ENCODE measurements at regions not wholly inside any gene's neighbourhood (a gene's known extent, or its start where the extent isn't known, plus 50 kb on each side); places are given as distances from the start of the nearest gene placed in this dataset.

GRCh38 chr2:2933426-2933825, 444.2 kb downstream of the EIPR1 start:
- H3K4me1 Mint-ChIP-seq: no peaks in the 10 kb centered on the region
- no peak overlapping the region for H3K4me3 Mint-ChIP-seq
- TF ChIP-seq CTCF (IDR thresholded peaks at IDR 0.05) (no peak), EZH2 (IDR thresholded peaks at IDR 0.05; ENCODE audit: borderline replicate concordance, insufficient read depth, low read depth, low read length, poor library complexity, severe bottlenecking) (no peak)
- H2AFZ ChIP-seq (ENCODE audit: insufficient read depth, low read depth, low read length, poor library complexity, severe bottlenecking): no peak overlapping the region
- DNase-seq (no peak), ATAC-seq (ENCODE audit: low read depth) (no peak)
- no peak overlapping the region for H3K9ac ChIP-seq (ENCODE audit: low read length)
- H3K36me3 ChIP-seq (replicated peaks in 1 of 2; ENCODE audit: control extremely low read depth in 1 of 2, control insufficient read depth in 1 of 2, extremely low read depth in 1 of 2, insufficient read depth in 2 of 2, low read length in 1 of 2): no peaks in the 10 kb centered on the region
- H3K27me3 ChIP-seq (replicated peaks in 1 of 4; ENCODE audit: control extremely low read depth in 1 of 4, control insufficient read depth in 3 of 4, insufficient read depth in 4 of 4, low read length in 3 of 4): no peaks in the 10 kb centered on the region
- peaks cover 0 to 38% (median 3%) of the 10 kb centered on the region in 3 donors for H3K9me3 ChIP-seq (ENCODE audit: control extremely low read depth in 1 of 3, control insufficient read depth in 2 of 3, insufficient read depth in 1 of 3, low read length in 2 of 3)
- peaks cover 8% of the 10 kb centered on the region for H3K9me3 Mint-ChIP-seq (ENCODE audit: insufficient read depth)
- ChIA-PET CTCF (no interaction called here), POLR2A (no interaction called here)
- intact Hi-C loops (cut with micrococcal nuclease): no loop called here
- H3K4me3 ChIP-seq (ENCODE audit: control extremely low read depth in 1 of 5, extremely low read depth in 1 of 5, insufficient read depth in 1 of 5, low read depth in 2 of 5, low read length in 4 of 5): no peak overlapping the region
- no peak overlapping the region for H3K4me2 ChIP-seq (replicated peaks; ENCODE audit: low read depth, low read length, poor library complexity, severe bottlenecking)
- H3K27ac Mint-ChIP-seq: no peak overlapping the region
- no peaks in the 10 kb centered on the region for H4K20me1 ChIP-seq (ENCODE audit: control insufficient read depth, insufficient read depth, low read length, poor library complexity, severe bottlenecking)
- no peaks in the 10 kb centered on the region for H3K4me1 ChIP-seq (ENCODE audit: control insufficient read depth in 2 of 2, insufficient read depth in 2 of 2, low read length in 2 of 2)
- peaks cover 7% of the 10 kb centered on the region for H3K27me3 Mint-ChIP-seq
- no peaks in the 10 kb centered on the region for H3K79me2 ChIP-seq (ENCODE audit: control insufficient read depth, insufficient read depth, low read length)
- H3K27ac ChIP-seq (ENCODE audit: low read length in 2 of 2): no peak overlapping the region
- 74% methylated on average over 15 of the region's 15 CpGs for WGBS (ENCODE audit: insufficient coverage)

- H3K27ac Mint-ChIP-seq: no peak overlapping the region
- peaks cover 8% of the 10 kb centered on the region for H3K9me3 Mint-ChIP-seq (ENCODE audit: insufficient read depth)
- intact Hi-C loops (cut with micrococcal nuclease): no loop called here
- H3K4me3 Mint-ChIP-seq: no peak overlapping the region
- TF ChIP-seq EZH2 (IDR thresholded peaks at IDR 0.05; ENCODE audit: borderline replicate concordance, insufficient read depth, low read depth, low read length, poor library complexity, severe bottlenecking) (no peak), CTCF (IDR thresholded peaks at IDR 0.05) (no peak)
- Histone ChIP-seq H3K4me2 (replicated peaks; ENCODE audit: low read depth, low read length, poor library complexity, severe bottlenecking) (no peak overlapping the region), H3K79me2 (ENCODE audit: control insufficient read depth, insufficient read depth, low read length) (no peaks in the 10 kb centered on the region), H3K9me3 (ENCODE audit: control extremely low read depth in 1 of 3, control insufficient read depth in 2 of 3, insufficient read depth in 1 of 3, low read length in 2 of 3) (peaks cover 0 to 32% (median 3%) of the 10 kb centered on the region in 3 donors), H2AFZ (ENCODE audit: insufficient read depth, low read depth, low read length, poor library complexity, severe bottlenecking) (no peak overlapping the region), H3K4me3 (ENCODE audit: control extremely low read depth in 1 of 5, extremely low read depth in 1 of 5, insufficient read depth in 1 of 5, low read depth in 2 of 5, low read length in 4 of 5) (no peak overlapping the region), H3K9ac (ENCODE audit: low read length) (no peak overlapping the region), H3K27me3 (replicated peaks in 1 of 4; ENCODE audit: control extremely low read depth in 1 of 4, control insufficient read depth in 3 of 4, insufficient read depth in 4 of 4, low read length in 3 of 4) (no peaks in the 10 kb centered on the region), H3K36me3 (replicated peaks in 1 of 2; ENCODE audit: control extremely low read depth in 1 of 2, control insufficient read depth in 1 of 2, extremely low read depth in 1 of 2, insufficient read depth in 2 of 2, low read length in 1 of 2) (no peaks in the 10 kb centered on the region), H3K4me1 (ENCODE audit: control insufficient read depth in 2 of 2, insufficient read depth in 2 of 2, low read length in 2 of 2) (no peaks in the 10 kb centered on the region), H4K20me1 (ENCODE audit: control insufficient read depth, insufficient read depth, low read length, poor library complexity, severe bottlenecking) (no peaks in the 10 kb centered on the region), H3K27ac (ENCODE audit: low read length in 2 of 2) (no peak overlapping the region)
- ATAC-seq (ENCODE audit: low read depth) (no peak), DNase-seq (no peak)
- WGBS (ENCODE audit: insufficient coverage): 87% methylated on average over 5 of the region's 16 CpGs
- CTCF ChIA-PET: no interaction called here
- POLR2A ChIA-PET: no interaction called here
- H3K27me3 Mint-ChIP-seq: peaks cover 7% of the 10 kb centered on the region
- no peaks in the 10 kb centered on the region for H3K4me1 Mint-ChIP-seq
These were observed 444.8 kb downstream of the EIPR1 start for GRCh38 chr2:2932692-2933305.
